ENCODE measurements at regions not wholly inside any gene's neighbourhood (a gene's known extent, or its start where the extent isn't known, plus 50 kb on each side); places are given as distances from the start of the nearest gene placed in this dataset.

DNA sequence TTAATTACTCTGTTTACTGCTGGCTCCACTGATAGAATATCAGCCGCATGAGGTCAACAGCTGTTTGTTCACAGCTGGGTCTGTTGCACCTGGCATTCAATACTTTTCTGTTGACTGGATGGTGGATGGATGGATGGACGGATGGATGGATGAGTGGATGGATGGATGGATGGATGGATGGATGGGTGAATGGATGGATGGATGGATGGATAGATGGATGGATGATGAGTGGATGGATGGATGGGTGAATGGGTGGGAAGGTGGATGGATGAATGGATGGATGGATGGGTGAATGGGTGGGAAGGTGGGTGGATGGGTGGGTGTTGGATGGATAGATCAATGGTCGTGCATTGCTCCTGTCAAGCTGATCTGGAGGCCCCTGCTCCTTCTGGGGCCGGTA lies 422.2 kb upstream of the SULF2 start:
- DNase-seq (ENCODE audit: low spot score), result no peak
- TF ChIP-seq CTCF (IDR thresholded peaks at IDR 0.05; ENCODE audit: borderline replicate concordance, control extremely low read depth, extremely low read depth, insufficient read depth, missing control alignments), result no peak
- in situ Hi-C loops (cut with MboI; ENCODE audit: low sequenced_read_pairs, unreplicated experiment), result no loop called here

DNA sequence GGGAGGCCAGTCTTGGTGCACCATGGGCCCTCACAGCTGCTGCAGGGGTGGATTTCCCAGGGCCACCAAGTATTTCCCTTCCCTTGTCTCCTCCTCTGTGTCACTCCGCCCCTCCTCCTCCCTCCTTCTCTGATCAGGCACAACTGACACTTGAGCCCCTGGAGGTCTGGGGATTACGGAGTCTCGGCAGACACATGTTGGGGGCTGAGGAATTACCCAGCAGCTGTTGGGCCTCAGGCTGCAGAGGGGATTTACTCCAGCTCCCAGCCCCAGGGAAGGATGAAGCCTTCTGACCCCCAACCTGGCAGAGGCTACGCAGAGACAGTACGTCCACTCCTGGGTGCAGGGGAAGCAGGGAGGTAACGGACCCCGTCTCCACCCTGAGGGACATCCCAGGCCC lies 420.5 kb upstream of the SULF2 start:
- no peak for TF ChIP-seq CTCF (IDR thresholded peaks at IDR 0.05; ENCODE audit: borderline replicate concordance, control extremely low read depth, extremely low read depth, insufficient read depth, missing control alignments)
- no peak for DNase-seq (ENCODE audit: low spot score)
- in situ Hi-C loops (cut with MboI; ENCODE audit: low sequenced_read_pairs, unreplicated experiment), result no loop called here

DNA sequence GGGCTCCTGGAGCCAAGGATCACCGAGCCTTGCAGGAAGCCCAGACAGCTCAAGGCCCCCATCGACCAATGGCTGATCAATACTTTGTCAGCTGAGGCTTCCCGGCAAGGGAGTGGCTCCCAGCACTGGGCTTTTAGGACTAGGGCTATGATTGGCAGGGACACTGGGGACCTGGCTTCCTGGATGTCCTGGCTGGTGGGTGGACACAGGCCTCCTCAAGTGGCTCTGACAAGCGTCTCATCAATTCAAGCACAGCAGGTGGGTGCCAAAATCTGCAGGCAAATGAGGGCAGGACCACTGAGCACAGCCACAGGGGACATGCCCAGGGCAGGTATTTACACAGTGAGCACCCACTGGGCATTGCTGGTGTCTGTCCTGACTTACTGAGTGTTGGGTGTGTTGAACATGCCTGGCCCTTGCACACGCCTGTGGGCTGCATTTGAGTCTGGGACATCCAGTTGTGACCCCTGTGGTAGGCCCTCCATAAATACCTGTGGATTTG lies 420.1 kb upstream of the SULF2 start:
- in situ Hi-C loops (cut with MboI; ENCODE audit: low sequenced_read_pairs, unreplicated experiment), result no loop called here
- no peak for TF ChIP-seq CTCF (IDR thresholded peaks at IDR 0.05; ENCODE audit: borderline replicate concordance, control extremely low read depth, extremely low read depth, insufficient read depth, missing control alignments)
- no peak for DNase-seq (ENCODE audit: low spot score)

- in situ Hi-C loops (cut with MboI; ENCODE audit: low sequenced_read_pairs, unreplicated experiment), result no loop called here
- no peak for TF ChIP-seq CTCF (IDR thresholded peaks at IDR 0.05; ENCODE audit: borderline replicate concordance, control extremely low read depth, extremely low read depth, insufficient read depth, missing control alignments)
- no peak for DNase-seq (ENCODE audit: low spot score)
These were observed 419.2 kb upstream of the SULF2 start for GRCh38 chr20:48204499-48204898.

- no peak for TF ChIP-seq CTCF (IDR thresholded peaks at IDR 0.05; ENCODE audit: borderline replicate concordance, control extremely low read depth, extremely low read depth, insufficient read depth, missing control alignments)
- no peak for DNase-seq (ENCODE audit: low spot score)
- in situ Hi-C loops (cut with MboI; ENCODE audit: low sequenced_read_pairs, unreplicated experiment), result no loop called here
These were observed 418.0 kb upstream of the SULF2 start for GRCh38 chr20:48203252-48203651.

GRCh38 chr20:48202334-48203113 lies 417.2 kb upstream of the SULF2 start:
- in situ Hi-C loops (cut with MboI; ENCODE audit: low sequenced_read_pairs, unreplicated experiment), result no loop called here
- no peak for TF ChIP-seq CTCF (IDR thresholded peaks at IDR 0.05; ENCODE audit: borderline replicate concordance, control extremely low read depth, extremely low read depth, insufficient read depth, missing control alignments)
- DNase-seq (ENCODE audit: low spot score), result no peak
